ENCODE measurements at regions not wholly inside any gene's neighbourhood (a gene's known extent, or its start where the extent isn't known, plus 50 kb on each side); places are given as distances from the start of the nearest gene placed in this dataset.
"Not testable (repeated sequence)": the region's sequence is repeated elsewhere in the genome, so short reads cannot be mapped to it uniquely, and the experiment has no call there.

- Histone ChIP-seq H3K36me3 (no peaks in the 10 kb centered on the region), H3K4me1 (ENCODE audit: low read depth) (no peaks in the 10 kb centered on the region), H3K4me3 (no peak overlapping the region), H3K9me3 (ENCODE audit: low read depth) (no peaks in the 10 kb centered on the region), H3K27ac (no peak overlapping the region), H3K27me3 (no peaks in the 10 kb centered on the region)
- DNase-seq (ENCODE audit: low read depth in 1 of 2, low spot score in 1 of 2): no peak
- TF ChIP-seq, protein P1, sequence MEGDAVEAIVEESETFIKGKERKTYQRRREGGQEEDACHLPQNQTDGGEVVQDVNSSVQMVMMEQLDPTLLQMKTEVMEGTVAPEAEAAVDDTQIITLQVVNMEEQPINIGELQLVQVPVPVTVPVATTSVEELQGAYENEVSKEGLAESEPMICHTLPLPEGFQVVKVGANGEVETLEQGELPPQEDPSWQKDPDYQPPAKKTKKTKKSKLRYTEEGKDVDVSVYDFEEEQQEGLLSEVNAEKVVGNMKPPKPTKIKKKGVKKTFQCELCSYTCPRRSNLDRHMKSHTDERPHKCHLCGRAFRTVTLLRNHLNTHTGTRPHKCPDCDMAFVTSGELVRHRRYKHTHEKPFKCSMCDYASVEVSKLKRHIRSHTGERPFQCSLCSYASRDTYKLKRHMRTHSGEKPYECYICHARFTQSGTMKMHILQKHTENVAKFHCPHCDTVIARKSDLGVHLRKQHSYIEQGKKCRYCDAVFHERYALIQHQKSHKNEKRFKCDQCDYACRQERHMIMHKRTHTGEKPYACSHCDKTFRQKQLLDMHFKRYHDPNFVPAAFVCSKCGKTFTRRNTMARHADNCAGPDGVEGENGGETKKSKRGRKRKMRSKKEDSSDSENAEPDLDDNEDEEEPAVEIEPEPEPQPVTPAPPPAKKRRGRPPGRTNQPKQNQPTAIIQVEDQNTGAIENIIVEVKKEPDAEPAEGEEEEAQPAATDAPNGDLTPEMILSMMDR (IDR thresholded peaks at IDR 0.05; ENCODE audit: low read depth, low read length): no peak
Measured at GRCh38 chr7:55310287-55311025, 54.7 kb upstream of the LANCL2 start.

DNA sequence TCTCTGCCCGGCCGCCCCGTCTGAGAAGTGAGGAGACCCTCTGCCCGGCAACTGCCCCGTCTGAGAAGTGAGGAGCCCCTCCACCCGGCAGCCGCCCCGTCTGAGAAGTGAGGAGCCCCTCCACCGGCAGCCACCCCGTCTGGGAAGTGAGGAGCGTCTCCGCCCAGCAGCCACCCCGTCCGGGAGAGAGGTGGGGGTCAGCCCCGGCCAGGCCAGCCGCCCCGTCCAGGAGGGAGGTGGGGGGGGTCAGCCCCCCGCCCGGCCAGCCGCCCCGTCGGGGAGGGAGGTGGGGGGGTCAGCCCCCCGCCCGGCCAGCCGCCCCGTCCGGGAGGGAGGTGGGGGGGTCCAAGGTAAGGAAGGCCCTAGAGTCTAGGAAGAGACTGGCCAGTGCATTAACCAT lies 53.2 kb upstream of the LANCL2 start:
- DNase-seq (ENCODE audit: low read depth in 1 of 2, low spot score in 1 of 2); H3K27me3 ChIP-seq; H3K4me1 ChIP-seq (ENCODE audit: low read depth); H3K9me3 ChIP-seq (ENCODE audit: low read depth); H3K27ac ChIP-seq; H3K36me3 ChIP-seq; H3K4me3 ChIP-seq: not testable (repeated sequence)

- not testable (repeated sequence) for H3K27ac ChIP-seq; DNase-seq (ENCODE audit: low read depth in 1 of 2, low spot score in 1 of 2); H3K9me3 ChIP-seq (ENCODE audit: low read depth); H3K27me3 ChIP-seq; H3K36me3 ChIP-seq; H3K4me3 ChIP-seq; H3K4me1 ChIP-seq (ENCODE audit: low read depth)
Measured at GRCh38 chr7:55313671-55314070, 51.5 kb upstream of the LANCL2 start.

- TF ChIP-seq, protein P1 (IDR thresholded peaks at IDR 0.05; ENCODE audit: low read depth, low read length): no peak
- Histone ChIP-seq H3K36me3 (no peaks in the 10 kb centered on the region), H3K27me3 (no peaks in the 10 kb centered on the region), H3K4me3 (no peak overlapping the region), H3K4me1 (ENCODE audit: low read depth) (no peaks in the 10 kb centered on the region), H3K9me3 (ENCODE audit: low read depth) (no peaks in the 10 kb centered on the region), H3K27ac (no peak overlapping the region)
- no peak for DNase-seq (ENCODE audit: low read depth in 1 of 2, low spot score in 1 of 2)
Measured at GRCh38 chr7:55314967-55315366, 50.2 kb upstream of the LANCL2 start.

Measured in cardiac muscle cell (in vitro differentiated cells and primary cell).